ENCODE measurements at regions not wholly inside any gene's neighbourhood (a gene's known extent, or its start where the extent isn't known, plus 50 kb on each side); places are given as distances from the start of the nearest gene placed in this dataset.

DNA sequence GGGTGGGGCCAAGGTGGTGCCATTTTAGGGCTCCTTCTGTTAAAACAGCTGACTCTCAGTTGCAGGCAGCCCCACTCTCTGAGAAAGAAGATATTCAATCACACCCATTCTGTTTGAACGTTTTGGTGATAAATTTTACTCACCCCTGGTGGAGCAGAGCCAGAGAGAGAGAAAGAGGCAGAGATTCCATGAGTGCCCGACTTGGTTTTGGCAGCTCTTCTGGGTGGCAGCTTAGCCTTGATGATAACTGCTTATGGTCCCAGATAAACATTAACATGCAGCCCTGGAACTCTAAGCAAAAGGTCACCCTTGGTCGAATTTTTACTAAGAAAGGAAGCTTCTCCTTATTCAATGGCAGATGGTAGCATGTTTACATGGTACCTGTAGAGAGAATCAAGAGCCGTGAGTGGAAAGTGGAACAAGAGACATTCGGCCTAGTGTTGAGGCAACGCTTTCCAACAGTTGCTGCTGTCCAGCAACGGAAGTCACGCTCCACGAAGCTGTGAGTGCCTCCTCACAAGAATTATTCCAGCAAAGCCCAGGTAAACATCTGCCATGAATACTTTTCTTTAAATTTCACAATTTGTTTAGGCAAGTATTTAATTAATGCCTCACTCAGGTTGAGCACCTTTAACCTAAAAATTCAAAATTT is 530.6 kb upstream of the ROBO2 start:
- in situ Hi-C loops (cut with MboI; ENCODE audit: low pct_ligation_motif_present in 1 of 4, low pct_unique_long_range_greater_than_20kb in 1 of 4, low sequenced_read_pairs in 3 of 4), result no loop called here
- H3K9me3 ChIP-seq, result no peaks in the 10 kb centered on the region
- H3K36me3 ChIP-seq, result no peaks in the 10 kb centered on the region
- no peak overlapping the region for H3K4me3 ChIP-seq
- no peak for DNase-seq
- TF ChIP-seq POLR2A (IDR thresholded peaks at IDR 0.05), result no peak
- TF ChIP-seq, protein P1, sequence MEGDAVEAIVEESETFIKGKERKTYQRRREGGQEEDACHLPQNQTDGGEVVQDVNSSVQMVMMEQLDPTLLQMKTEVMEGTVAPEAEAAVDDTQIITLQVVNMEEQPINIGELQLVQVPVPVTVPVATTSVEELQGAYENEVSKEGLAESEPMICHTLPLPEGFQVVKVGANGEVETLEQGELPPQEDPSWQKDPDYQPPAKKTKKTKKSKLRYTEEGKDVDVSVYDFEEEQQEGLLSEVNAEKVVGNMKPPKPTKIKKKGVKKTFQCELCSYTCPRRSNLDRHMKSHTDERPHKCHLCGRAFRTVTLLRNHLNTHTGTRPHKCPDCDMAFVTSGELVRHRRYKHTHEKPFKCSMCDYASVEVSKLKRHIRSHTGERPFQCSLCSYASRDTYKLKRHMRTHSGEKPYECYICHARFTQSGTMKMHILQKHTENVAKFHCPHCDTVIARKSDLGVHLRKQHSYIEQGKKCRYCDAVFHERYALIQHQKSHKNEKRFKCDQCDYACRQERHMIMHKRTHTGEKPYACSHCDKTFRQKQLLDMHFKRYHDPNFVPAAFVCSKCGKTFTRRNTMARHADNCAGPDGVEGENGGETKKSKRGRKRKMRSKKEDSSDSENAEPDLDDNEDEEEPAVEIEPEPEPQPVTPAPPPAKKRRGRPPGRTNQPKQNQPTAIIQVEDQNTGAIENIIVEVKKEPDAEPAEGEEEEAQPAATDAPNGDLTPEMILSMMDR (IDR thresholded peaks at IDR 0.05), result no peak
- TF ChIP-seq EP300 (IDR thresholded peaks at IDR 0.05; ENCODE audit: low read depth), result no peak
- no peak for TF ChIP-seq POLR2AphosphoS5 (IDR thresholded peaks at IDR 0.05)
- 34 to 71% methylated on average over 4 to 9 of the region's 9 CpGs for WGBS, 2 donors (ENCODE audit: low coverage in 1 of 2)
- intact Hi-C loops (cut with DNase I; ENCODE audit: low total_unique reads), result no loop called here
- H3K4me1 ChIP-seq, result no peaks in the 10 kb centered on the region
- H3K27me3 ChIP-seq, result no peaks in the 10 kb centered on the region
- H3K27ac ChIP-seq, result no peak overlapping the region

DNA sequence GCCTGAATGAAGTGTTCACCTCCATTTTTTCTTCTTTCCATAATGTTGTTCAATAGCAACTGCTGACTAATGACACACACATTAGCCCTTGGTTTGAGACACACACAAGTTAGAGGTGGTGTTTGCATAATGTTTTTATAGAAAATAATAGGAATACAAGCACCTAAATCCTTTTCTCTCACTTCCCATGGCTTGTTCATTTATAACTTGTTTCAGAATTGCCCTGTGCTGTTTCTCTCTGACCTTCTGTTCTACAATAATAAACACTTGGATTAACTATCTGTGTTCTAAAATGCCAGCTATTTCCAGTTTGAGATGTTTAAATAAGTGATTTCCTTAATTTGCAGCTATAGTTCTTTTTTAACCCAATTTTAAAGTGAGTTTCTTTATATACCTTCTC is 525.1 kb upstream of the ROBO2 start:
- TF ChIP-seq EP300 (IDR thresholded peaks at IDR 0.05; ENCODE audit: low read depth), result no peak
- no peak for TF ChIP-seq POLR2A (IDR thresholded peaks at IDR 0.05)
- Histone ChIP-seq H3K4me3 (no peak overlapping the region), H3K27ac (no peak overlapping the region), H3K27me3 (no peaks in the 10 kb centered on the region), H3K36me3 (no peaks in the 10 kb centered on the region), H3K4me1 (no peaks in the 10 kb centered on the region), H3K9me3 (no peaks in the 10 kb centered on the region)
- no peak for DNase-seq
- intact Hi-C loops (cut with DNase I; ENCODE audit: low total_unique reads) (no loop called here), in situ Hi-C loops (cut with MboI; ENCODE audit: low pct_ligation_motif_present in 1 of 4, low pct_unique_long_range_greater_than_20kb in 1 of 4, low sequenced_read_pairs in 3 of 4) (no loop called here)

DNA sequence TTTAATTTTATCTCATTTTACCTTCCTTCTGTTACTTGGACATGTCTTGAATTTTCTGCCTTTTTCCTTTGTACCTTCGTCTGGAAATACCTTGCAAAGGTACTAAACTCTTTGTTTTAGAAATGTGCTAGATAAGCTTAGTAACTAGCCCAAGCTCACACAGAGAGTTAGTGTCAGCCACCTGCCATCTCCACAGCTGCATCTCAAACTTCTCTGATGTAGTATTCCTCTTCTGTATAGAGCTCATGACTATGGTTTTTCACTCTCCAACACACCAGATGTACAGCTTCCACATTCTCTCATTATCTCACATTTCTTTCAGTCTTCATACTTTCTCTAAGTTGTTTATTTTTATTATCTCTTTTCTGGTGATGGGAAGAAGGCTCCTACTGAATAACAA is 516.6 kb upstream of the ROBO2 start:
- WGBS, 2 donors (ENCODE audit: low coverage in 1 of 2), result 50% methylated on average over 1 of the region's 1 CpG
- TF ChIP-seq, protein P1 (IDR thresholded peaks at IDR 0.05), result no peak
- no peak for TF ChIP-seq POLR2AphosphoS5 (IDR thresholded peaks at IDR 0.05)
- no peak for TF ChIP-seq EP300 (IDR thresholded peaks at IDR 0.05; ENCODE audit: low read depth)
- TF ChIP-seq POLR2A (IDR thresholded peaks at IDR 0.05), result no peak
- Histone ChIP-seq H3K27me3 (no peaks in the 10 kb centered on the region), H3K36me3 (no peaks in the 10 kb centered on the region), H3K4me3 (no peak overlapping the region), H3K27ac (no peak overlapping the region), H3K4me1 (no peaks in the 10 kb centered on the region), H3K9me3 (no peaks in the 10 kb centered on the region)
- intact Hi-C loops (cut with DNase I; ENCODE audit: low total_unique reads), result no loop called here
- no peak for DNase-seq
- in situ Hi-C loops (cut with MboI; ENCODE audit: low pct_ligation_motif_present in 1 of 4, low pct_unique_long_range_greater_than_20kb in 1 of 4, low sequenced_read_pairs in 3 of 4), result no loop called here

DNA sequence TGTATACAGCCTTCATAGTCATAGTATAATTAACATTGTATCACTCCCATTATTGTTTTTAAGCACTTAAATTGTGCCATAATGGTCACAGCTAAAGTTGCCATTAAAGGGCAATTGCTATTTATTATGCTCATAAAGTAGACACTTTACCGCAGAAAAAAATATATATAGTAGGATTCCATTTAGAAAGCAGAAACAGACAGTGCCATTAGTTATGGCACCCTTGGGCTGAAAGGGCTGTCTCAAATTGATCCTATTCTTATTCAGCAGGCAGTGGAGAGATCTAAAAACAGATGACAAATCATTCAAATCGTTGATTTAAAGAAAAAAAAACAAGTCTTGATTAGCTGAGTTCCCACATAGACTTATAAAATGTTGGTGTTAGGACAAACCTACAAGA is 514.2 kb upstream of the ROBO2 start:
- no peak overlapping the region for H3K27ac ChIP-seq
- in situ Hi-C loops (cut with MboI; ENCODE audit: low pct_ligation_motif_present in 1 of 4, low pct_unique_long_range_greater_than_20kb in 1 of 4, low sequenced_read_pairs in 3 of 4) (no loop called here), intact Hi-C loops (cut with DNase I; ENCODE audit: low total_unique reads) (no loop called here)
- TF ChIP-seq, protein P1 (IDR thresholded peaks at IDR 0.05), result no peak
- no peak for TF ChIP-seq EP300 (IDR thresholded peaks at IDR 0.05; ENCODE audit: low read depth)
- TF ChIP-seq POLR2A (IDR thresholded peaks at IDR 0.05), result no peak
- TF ChIP-seq POLR2AphosphoS5 (IDR thresholded peaks at IDR 0.05), result no peak
- DNase-seq, result no peak
- no peak overlapping the region for H3K4me3 ChIP-seq
- no peaks in the 10 kb centered on the region for H3K4me1 ChIP-seq
- H3K36me3 ChIP-seq, result no peaks in the 10 kb centered on the region
- 67 to 68% methylated on average over 2 of the region's 2 CpGs for WGBS, 2 donors (ENCODE audit: low coverage in 1 of 2)
- no peaks in the 10 kb centered on the region for H3K9me3 ChIP-seq
- no peaks in the 10 kb centered on the region for H3K27me3 ChIP-seq

DNA sequence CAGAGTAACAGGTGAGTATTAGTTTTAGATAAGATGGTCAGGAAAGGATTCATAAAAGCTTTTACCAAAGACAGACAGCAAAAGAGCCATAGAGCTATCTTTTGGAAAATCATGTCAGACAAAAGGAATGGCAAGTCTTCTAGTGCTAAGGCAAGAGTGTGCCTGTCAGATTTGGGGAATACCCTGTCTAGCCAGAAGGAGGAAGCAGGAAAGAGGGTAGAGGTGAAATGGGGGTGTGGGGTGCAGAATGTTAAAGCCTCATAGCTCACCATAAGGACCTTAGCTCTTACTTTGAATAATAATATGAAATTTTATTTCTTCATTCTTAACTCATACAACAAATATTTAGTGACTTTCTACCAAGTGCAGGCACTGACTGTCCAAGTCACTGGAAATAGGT is 512.1 kb upstream of the ROBO2 start:
- Histone ChIP-seq H3K4me3 (no peak overlapping the region), H3K9me3 (no peaks in the 10 kb centered on the region), H3K36me3 (no peaks in the 10 kb centered on the region), H3K27me3 (no peaks in the 10 kb centered on the region), H3K27ac (no peak overlapping the region), H3K4me1 (no peaks in the 10 kb centered on the region)
- intact Hi-C loops (cut with DNase I; ENCODE audit: low total_unique reads) (no loop called here), in situ Hi-C loops (cut with MboI; ENCODE audit: low pct_ligation_motif_present in 1 of 4, low pct_unique_long_range_greater_than_20kb in 1 of 4, low sequenced_read_pairs in 3 of 4) (no loop called here)
- TF ChIP-seq EP300 (IDR thresholded peaks at IDR 0.05; ENCODE audit: low read depth) (no peak), POLR2AphosphoS5 (IDR thresholded peaks at IDR 0.05) (no peak), POLR2A (IDR thresholded peaks at IDR 0.05) (no peak)
- TF ChIP-seq, protein P1 (IDR thresholded peaks at IDR 0.05), result no peak
- no peak for DNase-seq

Data from transverse colon (tissue), 4 donors.